IMR-90 (cell line): ENCODE measurements at regions not wholly inside any gene's neighbourhood (a gene's known extent, or its start where the extent isn't known, plus 50 kb on each side); places are given as distances from the start of the nearest gene placed in this dataset.

Source experiments
- ATAC-seq: fragments of 200-7000 bp; cut with Tn5 transposase; 2 replicates; pipeline ENCODE4 v1.9.1; 2020; ENCODE audit warnings: low read depth, mild to moderate bottlenecking, moderate library complexity
- BruUV-seq: library from RNA; stranded (reverse); fragments of 400-500 nt; replicated peaks from 2 replicates; lab custom pipeline; 2021; lab: Mats Ljungman, UMichigan
- CTCF ChIA-PET: fragments of 300-600 bp; formaldehyde crosslinking; extraction: SDS; loops from one replicate; lab custom pipeline; 2021; ENCODE audit warnings: antibody characterized with exemption; lab: Yijun Ruan, JAX
- POLR2A ChIA-PET: fragments of 300-600 bp; sonication (Branson Sonifier 250); formaldehyde crosslinking; loops from one replicate; lab custom pipeline; 2022; ENCODE audit warnings: antibody characterized with exemption; ENCODE audit not compliant: unreplicated experiment; lab: Charles Lee
- DNase-seq: peaks from one replicate; pipeline ENCODE4 v3.0.0; 2013
- H2AFZ ChIP-seq: replicated peaks from 2 replicates; pipeline ENCODE3; 2013; ENCODE audit warnings: low read length, mild to moderate bottlenecking; ENCODE audit not compliant: poor library complexity
- H2AK5ac ChIP-seq: 2 replicates; pipeline ENCODE4 v1.6.1; 2013; ENCODE audit warnings: low read depth, low read length, inconsistent platforms
- H2AK9ac ChIP-seq: replicated peaks from 2 replicates; pipeline ENCODE3; 2013; ENCODE audit warnings: mild to moderate bottlenecking, low read depth, low read length, moderate library complexity; ENCODE audit not compliant: poor library complexity
- H2BK120ac ChIP-seq: 2 replicates; pipeline ENCODE4 v1.6.1; 2013; ENCODE audit warnings: low read depth, low read length, inconsistent platforms
- H2BK15ac ChIP-seq: 3 replicates; pipeline ENCODE4 v1.6.1; 2013; ENCODE audit warnings: low read depth, low read length, inconsistent platforms
- H2BK20ac ChIP-seq: 2 replicates; pipeline ENCODE4 v1.6.1; 2013; ENCODE audit warnings: low read depth, mild to moderate bottlenecking, inconsistent platforms, low read length, moderate library complexity
- H2BK5ac ChIP-seq: 2 replicates; pipeline ENCODE4 v1.6.1; 2013; ENCODE audit warnings: mild to moderate bottlenecking, low read depth, low read length, inconsistent platforms; ENCODE audit not compliant: poor library complexity, severe bottlenecking
- H3K14ac ChIP-seq: replicated peaks from 2 replicates; pipeline ENCODE4 v1.6.1; 2013; ENCODE audit warnings: low read depth, low read length, inconsistent platforms
- H3K18ac ChIP-seq: 2 replicates; pipeline ENCODE4 v1.6.1; 2013; ENCODE audit warnings: low read depth, low read length, control low read depth
- H3K23ac ChIP-seq: 2 replicates; pipeline ENCODE4 v1.6.1; 2013; ENCODE audit warnings: low read depth, low read length, inconsistent platforms
- H3K27ac ChIP-seq: 2 replicates; pipeline ENCODE4 v1.5.1; 2013; ENCODE audit warnings: mild to moderate bottlenecking, control low read depth, low read length; ENCODE audit not compliant: insufficient read depth
- H3K27me3 ChIP-seq: 2 replicates; pipeline ENCODE4 v1.6.1; 2013; ENCODE audit warnings: low read length; ENCODE audit not compliant: control insufficient read depth, insufficient read depth
- H3K36me3 ChIP-seq: 2 replicates; pipeline ENCODE4 v1.6.1; 2013; ENCODE audit warnings: low read length, mixed read lengths; ENCODE audit not compliant: control insufficient read depth, insufficient read depth
- H3K4ac ChIP-seq: 2 replicates; pipeline ENCODE4 v1.6.1; 2013; ENCODE audit warnings: low read depth, low read length, inconsistent platforms
- H3K4me1 ChIP-seq: 2 replicates; pipeline ENCODE4 v1.6.1; 2013; ENCODE audit warnings: low read length, mixed read lengths; ENCODE audit not compliant: control insufficient read depth, insufficient read depth
- H3K4me2 ChIP-seq: 2 replicates; pipeline ENCODE4 v1.6.1; 2013; ENCODE audit warnings: low read depth, mild to moderate bottlenecking, control low read depth, low read length, moderate library complexity
- H3K4me3 ChIP-seq: 2 replicates; pipeline ENCODE4 v1.5.1; 2013; ENCODE audit warnings: low read depth, mild to moderate bottlenecking, control low read depth, low read length, moderate library complexity; ENCODE audit not compliant: insufficient read depth
- H3K56ac ChIP-seq: 2 replicates; pipeline ENCODE4 v1.6.1; 2013; ENCODE audit warnings: low read length, inconsistent platforms; ENCODE audit not compliant: insufficient read depth; ENCODE audit errors: extremely low read depth
- H3K79me1 ChIP-seq, 2 experiments: 2 replicates each; pipeline ENCODE4 v1.6.1; 2013; ENCODE audit warnings: low read length in 2 of 2, inconsistent platforms in 1 of 2, low read depth in 1 of 2
- H3K9ac ChIP-seq: 2 replicates; pipeline ENCODE4 v1.6.1; 2013; ENCODE audit warnings: low read depth, low read length, control low read depth
- H3K9me1 ChIP-seq: 2 replicates; pipeline ENCODE4 v1.6.1; 2013; ENCODE audit warnings: low read length, inconsistent platforms; ENCODE audit not compliant: insufficient read depth
- H3K9me3 ChIP-seq: 2 replicates; pipeline ENCODE4 v1.6.1; 2013; ENCODE audit warnings: low read length; ENCODE audit not compliant: control insufficient read depth, insufficient read depth
- H4K20me1 ChIP-seq: 2 replicates; pipeline ENCODE4 v1.6.1; 2013; ENCODE audit warnings: low read length, inconsistent platforms; ENCODE audit not compliant: insufficient read depth
- H4K5ac ChIP-seq: 2 replicates; pipeline ENCODE4 v1.6.1; 2013; ENCODE audit warnings: mild to moderate bottlenecking, low read depth, low read length, control low read depth
- H4K8ac ChIP-seq, 2 experiments: 2 replicates each; pipeline ENCODE4 v1.6.1; 2013; ENCODE audit warnings: low read depth in 2 of 2, low read length in 2 of 2, control low read depth in 1 of 2, inconsistent platforms in 1 of 2
- H4K91ac ChIP-seq: 2 replicates; pipeline ENCODE4 v1.6.1; 2013; ENCODE audit warnings: low read depth, low read length, inconsistent platforms; ENCODE audit not compliant: insufficient read depth
- CEBPB ChIP-seq: IDR thresholded peaks from 2 replicates; pipeline ENCODE4 v1.6.1; 2012; ENCODE audit warnings: low read depth, low read length, improper control_type of control experiment
- ELK1 ChIP-seq: fragments of 150-350 bp; IDR thresholded peaks from 2 replicates; pipeline ENCODE4 v1.6.1; 2016; ENCODE audit warnings: low read depth, mild to moderate bottlenecking, low read length, moderate library complexity, borderline replicate concordance
- POLR2A ChIP-seq: IDR thresholded peaks from 2 replicates; pipeline ENCODE4 v1.6.1; 2012; ENCODE audit warnings: mild to moderate bottlenecking, low read depth, low read length
- WGBS, 2 experiments: methylation state at CpG; one replicate each; pipeline versions ENCODE4 v1.1.5 to v1.1.7; 2013; ENCODE audit warnings: missing lambda C conversion rate in 2 of 2; ENCODE audit not compliant: insufficient read length in 1 of 2; ENCODE audit errors: extremely low coverage in 2 of 2; 5-methylcytosine and 5-hydroxymethylcytosine counted together
- dilution Hi-C: fragments of 300-500 bp; cut with HindIII; formaldehyde crosslinking; loops from one replicate; pipeline ENCODE4 v1.14.3; 2018; ENCODE audit warnings: low sequenced_read_pairs; ENCODE audit not compliant: unreplicated experiment
- in situ Hi-C: fragments of 300-500 bp; cut with MboI; formaldehyde crosslinking; loops from 3 replicates; pipeline ENCODE4 v1.14.3; 2019; ENCODE audit warnings: low sequenced_read_pairs, inconsistent platforms, mixed read lengths
- intact Hi-C: fragments of 100-400 bp; cut with micrococcal nuclease; formaldehyde crosslinking; loops from 2 replicates; pipeline ENCODE4 v1.10.0; 2022

GRCh38 chr5:1734908-1735289 lies 64.7 kb downstream of the MRPL36 start:
- no peaks in the 10 kb centered on the region for H3K9me3 ChIP-seq
- no peak overlapping the region for H2BK20ac ChIP-seq
- no peak overlapping the region for H2BK120ac ChIP-seq
- no peak overlapping the region for H4K8ac ChIP-seq
- no peak overlapping the region for H2AFZ ChIP-seq
- dilution Hi-C loops = no loop called here
- no peak overlapping the region for H4K91ac ChIP-seq
- in situ Hi-C loops = no loop called here
- H3K18ac ChIP-seq = no peak overlapping the region
- no peak overlapping the region for H3K23ac ChIP-seq
- no peak overlapping the region for H3K56ac ChIP-seq
- CTCF ChIA-PET = no interaction called here
- no peak overlapping the region for H3K4me3 ChIP-seq
- H3K4ac ChIP-seq = no peak overlapping the region
- no peak for ATAC-seq
- no peaks in the 10 kb centered on the region for H3K4me1 ChIP-seq
- H4K5ac ChIP-seq = no peak overlapping the region
- TF ChIP-seq CEBPB (no peak), POLR2A (no peak), ELK1 (no peak)
- H3K36me3 ChIP-seq = no peaks in the 10 kb centered on the region
- H2BK5ac ChIP-seq = no peak overlapping the region
- no peaks in the 10 kb centered on the region for H3K9me1 ChIP-seq
- no peak overlapping the region for H2AK5ac ChIP-seq
- no CpG with 5 or more reads among the region's 9 CpGs for WGBS, 2 experiments
- no peak overlapping the region for H3K4me2 ChIP-seq
- no peak overlapping the region for H3K9ac ChIP-seq
- no peak overlapping the region for H2AK9ac ChIP-seq
- H3K79me1 ChIP-seq = no peaks in the 10 kb centered on the region
- no peaks in the 10 kb centered on the region for H4K20me1 ChIP-seq
- no peak for DNase-seq
- no peak overlapping the region for H3K27ac ChIP-seq
- intact Hi-C loops = no loop called here
- no TSS peak for BruUV-seq
- POLR2A ChIA-PET = no interaction called here
- H2BK15ac ChIP-seq = no peak overlapping the region
- no peak overlapping the region for H3K14ac ChIP-seq
- no peaks in the 10 kb centered on the region; the same call in 1 of the 2 replicates for H3K27me3 ChIP-seq
